Stimulated activated CD8-positive, alpha-beta memory T cell treated with anti-CD3 and anti-CD28 coated beads, Interleukin-7, amount 100 ng/mL, for 1 hour (primary cell): ENCODE measurements at regions not wholly inside any gene's neighbourhood (a gene's known extent, or its start where the extent isn't known, plus 50 kb on each side); places are given as distances from the start of the nearest gene placed in this dataset.

Experiments
- DNase-seq, 2 donors: peaks; one replicate each; pipeline ENCODE4 v3.0.0-alpha.2; 2020; ENCODE audit warnings: low read depth in 2 of 2

- no peak for DNase-seq
Observed at GRCh38 chr3:14286887-14287500, 108.4 kb downstream of the LSM3 start.

- DNase-seq, result no peak
Observed at GRCh38 chr3:14288177-14288788, 109.7 kb downstream of the LSM3 start.

GRCh38 chr3:14288833-14289451 is 110.3 kb downstream of the LSM3 start:
- DNase-seq, result no peak

- no peak for DNase-seq
Observed at GRCh38 chr3:14289590-14290461, 111.2 kb downstream of the LSM3 start.

GRCh38 chr3:14290631-14291385 is 111.6 kb upstream of the SLC6A6 start:
- no peak for DNase-seq

- DNase-seq, result no peak
Observed at GRCh38 chr3:14295037-14295436, 107.4 kb upstream of the SLC6A6 start.

- DNase-seq, result no peak
Observed at GRCh38 chr3:14295801-14296200, 106.6 kb upstream of the SLC6A6 start.

- DNase-seq, result no peak
Observed at GRCh38 chr3:14297305-14297704, 105.1 kb upstream of the SLC6A6 start.

- no peak for DNase-seq
Observed at GRCh38 chr3:14297784-14298236, 104.6 kb upstream of the SLC6A6 start.

GRCh38 chr3:14298442-14298841 is 104.0 kb upstream of the SLC6A6 start:
- DNase-seq, result no peak

GRCh38 chr3:14298991-14299555 is 103.3 kb upstream of the SLC6A6 start:
- DNase-seq, result no peak

- no peak for DNase-seq
Observed at GRCh38 chr3:14299767-14300166, 102.6 kb upstream of the SLC6A6 start.

GRCh38 chr3:14300721-14301399 is 101.5 kb upstream of the SLC6A6 start:
- no peak for DNase-seq

GRCh38 chr3:14301558-14301957 is 100.8 kb upstream of the SLC6A6 start:
- DNase-seq, result no peak

GRCh38 chr3:14303336-14304100 is 98.9 kb upstream of the SLC6A6 start:
- DNase-seq, result no peak

- no peak for DNase-seq
Observed at GRCh38 chr3:14304101-14305045, 98.0 kb upstream of the SLC6A6 start.

- no peak for DNase-seq
Observed at GRCh38 chr3:14305324-14305723, 97.1 kb upstream of the SLC6A6 start.

GRCh38 chr3:14306142-14306541 is 96.3 kb upstream of the SLC6A6 start:
- DNase-seq, result no peak
